HG03060 (cell line): ENCODE measurements at regions not wholly inside any gene's neighbourhood (a gene's known extent, or its start where the extent isn't known, plus 50 kb on each side); places are given as distances from the start of the nearest gene placed in this dataset.

Experiments
- ATAC-seq: cut with Tn5 transposase; IDR thresholded peaks from one replicate; pipeline ENCODE4 v1.9.1; 2021; ENCODE audit warnings: low read depth, moderate number of reproducible peaks; ENCODE audit not compliant: unreplicated experiment

DNA sequence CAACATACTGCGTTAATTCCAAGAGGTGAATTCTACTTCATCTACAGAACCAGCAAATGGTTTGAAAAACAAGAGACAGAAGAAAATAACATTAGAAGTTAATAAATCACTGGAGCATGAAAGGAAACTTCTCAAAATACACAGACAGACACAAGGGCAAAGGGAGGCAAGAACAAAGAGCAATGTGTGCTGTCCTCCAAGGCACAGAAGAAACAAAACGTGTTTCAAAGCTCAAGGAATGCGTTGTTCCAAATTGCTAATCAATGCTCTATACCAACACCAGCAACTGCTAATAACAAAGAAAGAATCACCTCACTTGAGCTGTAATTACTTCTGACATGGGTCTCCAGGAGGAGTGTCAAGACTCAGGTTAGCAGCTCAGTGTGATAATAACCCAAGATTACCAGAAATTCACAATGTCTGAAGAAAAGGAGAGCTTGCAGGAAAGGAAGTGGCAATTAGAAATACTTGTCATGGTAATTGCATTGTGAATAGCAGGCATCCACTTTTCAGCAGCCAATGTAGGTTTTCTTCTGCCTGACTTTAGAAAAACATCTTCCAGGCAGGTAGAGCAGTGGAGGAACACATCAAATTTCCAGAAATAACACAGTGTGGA, 175.4 kb downstream of the SEC16B start:
- no peak for ATAC-seq

DNA sequence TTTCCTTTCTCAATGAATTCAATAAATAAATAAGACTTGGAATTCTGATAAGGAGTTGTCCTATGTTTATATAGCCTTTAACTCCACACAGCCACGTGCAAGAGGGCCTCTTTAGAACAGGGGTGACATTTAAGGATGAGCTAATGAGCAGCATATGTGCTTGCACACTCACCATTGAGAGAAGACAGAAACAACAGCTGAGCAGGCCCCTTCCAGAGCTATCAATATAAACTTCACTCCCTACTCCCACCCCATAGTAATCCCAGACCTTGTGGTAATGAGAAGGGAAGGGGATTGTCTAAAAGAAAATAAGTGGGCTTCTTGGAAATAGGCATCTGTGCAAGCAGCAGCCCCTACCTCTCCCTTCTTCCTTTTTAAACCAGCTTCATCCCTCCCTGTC, 176.0 kb downstream of the SEC16B start:
- ATAC-seq, result no peak

DNA sequence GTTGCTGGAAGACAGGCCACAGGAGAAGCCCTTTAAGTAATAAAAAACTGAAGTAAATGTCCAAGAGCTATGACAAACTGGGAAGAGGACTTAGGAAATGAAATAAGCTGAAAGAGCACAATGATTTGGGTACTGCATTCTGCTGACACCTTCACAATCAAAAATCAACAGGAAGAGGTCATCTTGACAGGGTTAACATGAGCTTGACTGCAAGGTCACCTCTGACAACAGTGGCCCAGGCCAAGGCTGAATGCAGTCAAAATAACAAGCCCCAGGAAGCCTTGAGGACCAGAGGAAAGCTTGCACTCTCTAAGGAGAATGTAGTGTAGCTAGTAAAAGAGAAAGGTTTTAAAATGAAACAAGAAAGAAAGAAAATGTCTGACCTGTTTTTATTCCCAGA, 179.3 kb downstream of the SEC16B start:
- no peak for ATAC-seq

DNA sequence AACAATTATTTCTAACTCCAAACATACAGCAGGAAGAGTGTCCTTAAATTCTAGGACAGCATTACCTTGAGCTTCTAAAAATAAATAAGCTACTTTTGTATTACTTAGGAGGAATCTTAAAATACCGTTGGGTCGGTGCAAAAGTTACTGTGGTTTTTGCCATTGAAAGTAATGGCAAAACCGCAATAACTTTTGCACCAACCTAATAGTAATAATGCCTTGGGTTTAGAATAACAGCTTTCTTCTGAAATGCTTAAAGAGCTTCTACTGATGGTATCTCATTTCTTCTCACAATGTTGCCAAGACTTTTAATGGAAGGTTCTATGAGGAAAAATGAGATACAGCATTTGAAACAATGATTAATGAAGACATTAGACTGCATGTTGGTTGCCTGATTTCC, 179.9 kb downstream of the SEC16B start:
- no peak for ATAC-seq

DNA sequence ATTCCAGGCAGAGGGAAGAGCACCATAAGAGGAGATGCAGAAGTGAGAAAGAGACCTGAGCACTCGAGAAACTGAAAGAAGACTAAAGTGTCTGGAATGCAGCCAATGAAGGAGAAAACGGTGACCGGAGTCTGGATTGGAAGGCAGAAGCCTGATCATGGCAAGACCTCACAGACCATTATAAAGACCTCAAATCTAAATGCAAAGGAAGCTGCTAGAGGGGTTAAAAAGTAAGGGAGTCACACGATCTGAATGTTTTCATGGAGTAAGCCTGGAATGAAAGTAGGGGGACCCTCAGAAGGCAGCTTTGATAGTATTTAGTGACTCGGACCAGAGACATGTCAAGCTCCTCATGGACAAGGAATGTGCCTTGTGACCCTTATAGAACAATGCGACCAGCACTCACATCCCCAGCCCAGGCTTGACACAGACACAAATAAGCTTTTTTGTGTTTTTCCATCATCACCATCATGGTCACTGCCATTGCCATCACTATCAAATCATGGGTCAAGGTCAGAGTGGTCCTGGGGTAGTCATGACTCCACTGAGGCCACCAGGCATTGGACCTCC, 183.6 kb downstream of the SEC16B start:
- no peak for ATAC-seq

DNA sequence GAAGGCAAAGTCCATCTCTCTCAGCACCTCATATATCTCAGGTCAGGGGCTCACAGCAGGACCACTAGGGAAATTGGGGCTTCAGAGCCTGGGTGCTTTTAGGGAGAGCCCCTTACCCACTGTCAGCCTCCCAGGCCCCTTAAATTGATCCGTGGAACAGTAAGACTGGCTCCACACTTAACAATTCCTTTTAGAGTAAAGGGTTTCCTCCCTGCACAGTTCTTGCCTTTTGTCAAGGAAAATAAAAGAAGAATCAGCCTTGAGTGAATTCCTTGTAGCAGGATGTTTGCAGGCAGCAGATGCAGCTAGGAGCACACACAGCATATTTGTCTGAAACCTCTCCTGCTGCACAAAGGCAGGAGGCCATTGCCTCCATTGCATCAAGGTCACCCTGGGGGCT, 184.9 kb downstream of the SEC16B start:
- no peak for ATAC-seq

DNA sequence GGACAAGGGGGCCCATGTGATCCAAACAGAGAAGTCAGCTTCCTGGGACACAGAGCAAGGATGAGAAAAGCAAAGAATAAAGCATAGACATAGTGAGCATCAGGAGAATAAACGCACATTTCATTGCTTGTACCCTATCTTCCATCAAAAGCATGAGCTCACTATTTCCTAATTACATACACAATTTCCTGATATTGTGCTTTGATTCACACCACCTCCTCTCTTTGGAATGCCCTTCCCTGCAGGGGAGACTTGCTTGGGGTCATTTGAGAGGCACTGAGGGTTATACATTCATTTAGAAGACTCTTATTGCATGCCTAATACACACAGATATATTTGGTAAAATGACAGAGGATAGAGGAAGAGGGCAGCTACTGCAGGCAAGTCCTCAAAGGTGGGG, 185.4 kb downstream of the SEC16B start:
- no peak for ATAC-seq

DNA sequence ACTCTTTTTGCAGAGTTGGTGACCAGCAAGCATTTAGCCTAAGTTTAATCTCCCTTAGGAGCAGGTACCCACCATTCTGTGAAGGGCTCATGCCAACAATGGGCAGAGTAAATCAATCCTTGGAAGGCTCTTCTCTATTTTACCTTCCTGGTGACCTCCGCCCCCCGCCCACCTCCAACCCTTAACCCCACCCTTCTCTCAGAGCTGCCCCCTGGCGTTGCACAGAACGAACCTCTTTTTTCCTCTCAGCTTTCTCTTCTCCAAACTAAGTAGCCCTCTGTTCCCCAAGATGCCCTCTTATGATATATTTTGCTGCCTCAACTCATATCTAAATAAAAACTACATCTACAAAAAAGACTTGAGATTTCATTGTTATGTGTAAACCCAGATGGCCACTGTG, 186.8 kb downstream of the SEC16B start:
- no peak for ATAC-seq

DNA sequence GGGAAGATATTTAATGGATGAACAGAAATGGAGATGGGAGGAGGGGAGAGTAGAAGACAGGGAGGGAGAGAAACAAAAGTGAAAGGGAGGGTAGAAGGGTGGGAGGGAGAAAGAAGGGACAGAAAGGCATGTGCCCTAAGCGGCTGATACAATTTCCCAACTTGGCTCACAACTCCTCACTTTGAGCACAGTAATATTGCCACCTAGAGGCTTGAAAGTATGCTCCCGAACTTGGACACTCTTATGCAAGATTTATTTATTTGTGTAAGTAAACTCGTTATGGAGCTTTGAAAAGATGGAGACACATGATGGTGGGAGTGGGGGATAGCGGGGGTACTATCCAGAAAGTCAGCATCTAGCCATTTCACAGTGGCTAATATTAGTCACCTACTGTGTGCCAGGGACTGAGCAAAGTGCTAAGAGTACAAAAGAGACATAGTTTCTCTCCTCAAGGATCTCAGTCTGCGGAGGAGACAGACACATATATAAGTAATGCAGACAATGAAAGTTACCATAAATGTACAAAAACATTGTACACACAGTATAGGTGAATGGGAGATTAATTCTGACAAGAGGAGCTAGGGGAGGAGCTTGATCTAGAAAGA, 189.7 kb downstream of the SEC16B start:
- ATAC-seq, result no peak

DNA sequence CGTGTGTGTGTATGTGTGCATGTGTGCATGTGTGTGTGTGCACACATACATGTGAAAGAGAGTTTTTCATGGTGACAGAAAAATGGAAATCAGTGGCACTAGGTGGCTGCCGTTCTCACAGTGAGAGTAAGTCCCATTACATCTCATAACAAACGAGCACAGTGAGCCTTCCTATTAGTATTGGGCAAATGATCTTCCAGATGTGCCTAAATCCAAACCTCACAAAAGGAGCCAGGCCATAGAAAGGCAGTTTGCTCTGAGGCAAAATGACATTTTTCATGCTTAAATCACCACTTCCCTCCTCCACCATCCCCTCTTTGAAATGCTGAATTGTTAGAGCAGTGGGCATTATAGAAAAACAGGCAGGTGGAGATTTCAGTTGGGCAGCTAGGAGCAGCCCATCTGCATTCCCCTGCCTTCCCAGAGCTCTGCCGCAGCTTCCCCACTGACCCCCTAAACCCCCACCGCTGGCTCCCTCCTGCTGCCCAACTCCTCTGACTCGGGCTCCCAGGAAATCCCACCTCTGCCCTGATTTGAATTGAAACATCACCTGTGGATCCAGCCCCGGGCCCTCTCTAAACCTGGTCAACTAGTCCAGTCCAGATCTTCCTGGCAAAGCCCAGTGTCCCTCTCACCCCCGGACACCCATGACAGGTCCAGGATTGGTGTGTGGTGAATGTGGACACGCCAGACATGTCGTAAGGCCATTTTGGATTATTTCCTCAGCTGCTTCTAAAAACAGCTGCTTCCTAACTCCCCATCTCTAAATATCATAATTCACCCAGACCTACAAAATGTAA, 190.5 kb downstream of the SEC16B start:
- ATAC-seq, result no peak

DNA sequence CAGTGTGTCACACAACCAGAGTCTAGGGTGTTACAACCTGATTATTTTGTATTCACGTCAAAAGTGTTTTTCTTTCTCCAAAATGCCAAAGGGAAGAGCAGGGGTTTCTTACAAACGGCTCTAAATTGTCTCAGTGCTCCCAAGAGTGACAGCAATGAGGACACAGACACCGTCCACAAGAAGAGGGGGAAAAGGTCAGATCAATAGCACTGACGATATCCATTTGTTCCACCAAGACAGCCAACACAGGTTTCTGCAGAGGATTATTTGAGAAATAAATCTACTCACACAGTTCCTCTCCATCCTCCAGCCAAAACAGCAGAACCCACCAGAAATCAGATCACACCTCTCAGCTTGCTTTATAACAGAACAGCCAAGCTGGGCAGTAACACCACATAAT, 193.9 kb downstream of the SEC16B start:
- no peak for ATAC-seq

DNA sequence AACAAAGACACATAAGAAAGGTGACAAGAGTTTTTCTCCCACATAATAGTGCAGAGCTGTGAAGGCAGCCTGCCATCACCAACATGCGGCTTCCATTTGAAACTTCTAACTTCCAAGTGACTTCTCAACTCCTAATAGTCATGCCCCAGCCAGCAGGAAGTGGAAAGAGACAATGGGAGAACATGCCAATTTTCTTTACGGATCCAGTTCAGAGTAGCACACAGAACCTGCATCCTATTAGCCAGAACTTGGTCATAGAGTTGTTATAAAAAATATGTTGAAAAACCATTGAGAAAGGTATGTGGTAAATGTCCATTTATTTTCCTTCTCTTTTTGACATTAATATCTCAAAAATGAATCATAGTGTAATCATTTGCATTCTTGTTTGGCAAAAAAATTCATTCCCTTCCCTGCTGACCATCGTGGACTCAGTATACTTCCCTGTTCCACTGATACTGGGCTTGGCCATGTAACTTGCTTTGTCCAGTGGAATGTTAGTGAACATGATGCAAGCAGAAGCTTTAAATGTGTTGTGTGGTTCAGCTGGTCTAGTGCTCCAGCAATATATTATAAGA, 197.4 kb downstream of the SEC16B start:
- no peak for ATAC-seq

DNA sequence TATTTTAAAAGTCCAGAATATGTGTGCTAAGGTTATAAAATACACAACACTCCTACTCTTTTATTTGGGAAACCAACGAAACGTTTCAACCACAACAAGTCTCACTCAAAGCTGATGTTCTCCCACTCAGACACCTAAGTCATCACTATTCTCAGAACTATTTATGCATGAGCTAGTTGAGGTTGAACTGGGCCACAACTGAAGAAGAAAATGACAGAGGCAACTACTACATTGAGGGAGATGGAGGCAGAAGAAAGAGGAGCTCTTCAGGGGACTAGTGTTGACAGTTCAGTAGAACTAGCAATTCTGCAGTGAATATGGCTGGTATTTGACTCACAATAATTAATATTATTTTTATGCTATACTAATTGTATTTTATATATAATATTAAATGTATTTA, 198.2 kb downstream of the SEC16B start:
- ATAC-seq, result no peak

DNA sequence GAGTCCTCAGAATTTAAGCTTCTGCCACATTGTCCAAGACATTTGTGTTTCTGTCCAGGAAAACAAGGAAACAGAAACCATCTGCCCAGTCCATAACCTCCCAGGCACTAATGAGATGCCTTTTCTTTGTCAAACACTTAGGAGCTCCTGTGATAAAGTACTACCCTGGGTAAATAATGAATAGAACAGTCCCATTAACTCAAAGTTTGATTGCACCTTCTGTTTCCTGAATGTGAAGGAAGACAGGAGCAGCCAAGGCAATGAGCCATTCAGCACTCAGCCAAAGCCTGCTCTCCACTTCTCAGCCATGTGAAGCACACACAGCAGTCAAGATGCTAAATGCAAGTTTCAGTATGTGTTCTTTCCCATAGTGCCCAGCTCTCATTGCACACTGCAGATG, 199.8 kb downstream of the SEC16B start:
- no peak for ATAC-seq

DNA sequence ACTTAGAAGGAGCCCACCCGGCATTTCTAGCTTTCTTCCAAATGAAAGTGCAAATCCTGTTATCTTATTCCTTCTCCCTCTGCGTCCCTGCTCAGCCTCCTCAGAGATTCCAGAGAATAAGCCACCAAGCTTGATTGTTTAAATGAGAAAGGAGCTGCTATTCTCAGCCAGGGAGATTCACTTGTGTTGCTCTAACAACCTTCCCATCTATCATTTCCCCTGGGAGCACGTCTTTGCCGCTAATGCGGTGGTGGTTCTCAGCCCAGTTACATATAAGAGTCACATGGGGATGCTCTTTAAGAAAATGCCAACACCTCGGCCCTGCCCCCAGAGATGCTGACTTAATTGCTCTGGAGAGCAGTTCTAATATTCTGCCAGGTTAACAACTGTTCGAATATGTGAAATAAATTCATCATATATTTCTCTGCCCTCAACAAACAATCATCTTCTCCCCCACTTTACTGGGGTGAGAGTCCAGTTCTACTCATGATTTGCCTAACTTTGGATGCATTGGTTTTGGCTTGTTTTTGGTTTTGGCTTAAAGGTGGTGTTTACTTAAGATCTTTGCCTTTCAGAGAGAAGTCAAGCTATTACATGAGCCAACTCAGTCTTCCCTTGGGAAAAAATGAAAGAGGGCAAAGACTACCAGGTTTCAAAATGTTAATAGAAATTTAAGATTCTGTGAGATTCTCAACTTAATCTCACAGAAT, 213.9 kb downstream of the SEC16B start:
- no peak for ATAC-seq

DNA sequence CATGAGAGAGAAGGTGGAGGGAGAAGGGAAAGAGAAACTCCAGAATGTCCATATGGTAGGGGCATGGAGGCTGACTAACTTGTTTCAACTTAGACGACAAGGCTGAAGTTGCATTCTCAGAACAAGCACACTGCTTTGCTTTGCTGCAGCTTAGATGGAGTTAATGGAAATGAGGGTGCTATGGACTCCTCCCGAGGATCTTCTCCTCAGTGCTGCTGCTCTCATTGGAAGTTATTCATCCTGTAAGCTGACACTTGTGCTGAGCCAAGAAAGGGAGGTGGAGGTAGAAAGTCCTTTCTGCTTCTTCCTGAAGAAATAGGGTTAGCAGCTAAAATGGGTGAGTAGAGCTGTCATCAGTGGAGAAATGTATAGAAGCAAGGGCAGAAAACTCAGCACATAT, 215.3 kb downstream of the SEC16B start:
- no peak for ATAC-seq

DNA sequence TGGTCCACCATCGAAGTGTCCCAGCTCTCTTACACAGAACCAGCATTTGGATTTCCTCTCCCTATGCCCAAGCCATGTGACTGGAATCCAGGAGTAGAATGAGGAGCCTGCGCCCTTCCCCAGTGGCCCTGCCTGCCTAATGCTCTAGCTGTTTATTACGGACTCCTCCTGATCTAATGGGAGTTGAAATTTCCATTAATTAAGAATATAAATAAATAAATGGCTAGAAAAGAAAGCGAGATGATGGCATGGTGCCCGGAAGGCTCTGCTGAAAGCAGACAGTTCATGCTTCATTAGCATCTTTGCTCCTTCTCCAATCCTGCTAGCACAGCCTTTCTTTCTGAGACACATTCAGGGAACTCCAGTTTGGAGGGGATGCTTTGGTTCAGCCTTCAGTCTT, 216.2 kb downstream of the SEC16B start:
- no peak for ATAC-seq

DNA sequence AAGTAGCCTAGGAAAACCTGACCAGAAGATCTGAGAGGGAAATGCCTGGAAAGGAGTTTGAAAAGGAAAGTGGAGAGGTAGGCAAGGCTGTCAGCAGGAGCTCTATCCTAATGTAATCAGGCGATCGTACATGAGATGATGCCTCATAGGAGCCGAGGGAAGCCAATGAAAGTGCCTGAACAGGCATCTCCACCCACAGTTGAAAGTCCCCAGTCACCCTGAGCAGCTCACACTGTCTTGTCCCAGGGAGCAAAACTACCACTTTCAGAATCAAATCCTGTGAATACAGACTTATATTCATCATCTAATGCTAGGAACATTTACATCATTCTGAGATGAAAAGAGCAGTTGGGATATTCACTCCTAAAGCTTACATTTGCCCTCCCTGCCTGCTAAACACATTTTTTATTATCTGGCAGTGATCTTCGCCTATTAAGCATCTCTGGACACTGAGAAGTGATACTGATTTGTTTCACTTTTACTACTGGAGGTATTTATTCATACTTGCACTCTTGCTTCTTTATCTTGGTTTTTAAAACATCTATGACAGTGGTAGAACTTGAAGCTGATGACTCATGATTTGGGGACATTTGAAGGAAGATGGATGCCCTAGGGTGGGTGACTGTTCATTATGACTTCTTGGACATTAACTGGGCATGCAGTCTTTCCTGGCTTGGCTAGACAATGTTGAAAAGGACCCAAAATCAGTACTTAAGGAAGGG, 221.6 kb downstream of the SEC16B start:
- no peak for ATAC-seq

DNA sequence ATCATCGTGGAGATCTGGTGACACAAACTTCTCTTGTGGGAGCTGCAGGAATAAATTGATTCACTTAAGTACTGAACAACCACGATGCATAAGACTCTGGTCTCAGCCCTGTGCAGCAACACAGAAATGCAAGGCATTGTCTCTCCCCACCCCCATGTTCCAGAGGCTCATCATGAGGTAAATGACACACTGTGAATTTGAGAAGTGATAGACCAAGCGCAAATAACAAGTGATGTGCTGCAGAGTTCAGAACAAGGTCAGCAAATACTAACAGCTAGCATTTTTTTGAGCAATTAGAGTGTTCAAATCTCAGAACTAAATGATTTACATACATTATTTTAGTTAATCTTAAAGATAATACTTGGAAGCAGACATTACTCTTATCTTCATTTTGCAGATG, 223.7 kb downstream of the SEC16B start:
- ATAC-seq, result no peak

DNA sequence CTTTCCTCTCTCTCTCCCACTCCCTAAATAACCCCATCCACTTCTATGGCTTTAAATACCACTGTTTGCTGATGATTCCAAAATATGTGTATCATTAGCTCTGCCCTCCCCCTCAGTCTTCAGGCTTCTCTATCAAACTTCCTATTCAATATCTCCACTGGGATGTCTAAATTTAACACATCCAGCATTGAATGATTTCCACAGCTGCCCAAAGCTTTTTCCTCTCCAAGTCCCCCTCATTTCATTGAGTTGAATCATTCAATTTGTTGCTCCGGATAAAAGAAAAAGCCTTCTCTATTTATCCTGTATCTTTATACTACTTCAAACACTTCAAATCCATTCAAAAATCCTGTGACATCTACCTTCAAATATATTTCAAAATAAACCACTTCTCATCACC, 225.0 kb downstream of the SEC16B start:
- ATAC-seq, result no peak
